ENCODE measurements at regions not wholly inside any gene's neighbourhood (a gene's known extent, or its start where the extent isn't known, plus 50 kb on each side); places are given as distances from the start of the nearest gene placed in this dataset.

- Histone ChIP-seq H3K36me3 (replicated peaks) (no peaks in the 10 kb centered on the region), H3K27me3 (replicated peaks) (no peaks in the 10 kb centered on the region), H3K4me3 (ENCODE audit: low read depth, low read length) (no peak overlapping the region), H3K27ac (no peak overlapping the region)
- no peak for DNase-seq
- in situ Hi-C loops (cut with HindIII; ENCODE audit: low pct_ligation_motif_present, low sequenced_read_pairs): no loop called here
- TF ChIP-seq, protein P1, sequence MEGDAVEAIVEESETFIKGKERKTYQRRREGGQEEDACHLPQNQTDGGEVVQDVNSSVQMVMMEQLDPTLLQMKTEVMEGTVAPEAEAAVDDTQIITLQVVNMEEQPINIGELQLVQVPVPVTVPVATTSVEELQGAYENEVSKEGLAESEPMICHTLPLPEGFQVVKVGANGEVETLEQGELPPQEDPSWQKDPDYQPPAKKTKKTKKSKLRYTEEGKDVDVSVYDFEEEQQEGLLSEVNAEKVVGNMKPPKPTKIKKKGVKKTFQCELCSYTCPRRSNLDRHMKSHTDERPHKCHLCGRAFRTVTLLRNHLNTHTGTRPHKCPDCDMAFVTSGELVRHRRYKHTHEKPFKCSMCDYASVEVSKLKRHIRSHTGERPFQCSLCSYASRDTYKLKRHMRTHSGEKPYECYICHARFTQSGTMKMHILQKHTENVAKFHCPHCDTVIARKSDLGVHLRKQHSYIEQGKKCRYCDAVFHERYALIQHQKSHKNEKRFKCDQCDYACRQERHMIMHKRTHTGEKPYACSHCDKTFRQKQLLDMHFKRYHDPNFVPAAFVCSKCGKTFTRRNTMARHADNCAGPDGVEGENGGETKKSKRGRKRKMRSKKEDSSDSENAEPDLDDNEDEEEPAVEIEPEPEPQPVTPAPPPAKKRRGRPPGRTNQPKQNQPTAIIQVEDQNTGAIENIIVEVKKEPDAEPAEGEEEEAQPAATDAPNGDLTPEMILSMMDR (IDR thresholded peaks at IDR 0.05; ENCODE audit: low read depth, low read length, missing control alignments): no peak
These were observed 100.8 kb upstream of the RNPC3 start for GRCh38 chr1:103424650-103425049.

DNA sequence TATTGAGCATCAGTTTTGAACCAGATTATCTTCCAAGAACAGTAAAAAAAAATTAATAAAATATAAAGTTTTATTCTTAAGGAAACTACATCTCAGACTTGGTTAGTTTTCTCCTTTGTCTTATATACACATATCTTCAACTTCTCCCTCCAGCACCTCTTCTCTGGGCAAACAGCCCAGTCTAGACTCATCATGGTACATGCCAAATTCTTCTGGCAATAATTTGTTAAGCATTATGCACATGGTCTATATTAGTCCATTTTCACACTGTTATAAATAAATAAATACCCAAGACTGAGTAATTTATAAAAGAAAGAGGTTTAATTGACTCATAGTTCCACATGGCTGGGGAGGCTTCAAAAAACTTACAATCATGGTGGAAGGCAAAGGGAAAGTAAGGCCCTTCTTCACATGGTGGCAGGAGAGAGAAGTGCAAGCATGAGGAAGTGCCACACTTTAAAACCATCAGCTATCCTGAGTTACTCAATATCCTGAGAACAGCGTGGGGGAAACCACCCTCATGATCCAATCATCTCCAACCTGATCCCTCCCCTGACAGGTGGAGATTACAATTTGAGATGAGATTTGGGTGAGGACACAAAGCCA, 108.7 kb upstream of the RNPC3 start:
- Histone ChIP-seq H3K27me3 (replicated peaks) (no peaks in the 10 kb centered on the region), H3K36me3 (replicated peaks) (no peaks in the 10 kb centered on the region), H3K27ac (no peak overlapping the region), H3K4me3 (ENCODE audit: low read depth, low read length) (no peak overlapping the region)
- DNase-seq: no peak
- TF ChIP-seq, protein P1 (IDR thresholded peaks at IDR 0.05; ENCODE audit: low read depth, low read length, missing control alignments): no peak
- in situ Hi-C loops (cut with HindIII; ENCODE audit: low pct_ligation_motif_present, low sequenced_read_pairs): no loop called here

DNA sequence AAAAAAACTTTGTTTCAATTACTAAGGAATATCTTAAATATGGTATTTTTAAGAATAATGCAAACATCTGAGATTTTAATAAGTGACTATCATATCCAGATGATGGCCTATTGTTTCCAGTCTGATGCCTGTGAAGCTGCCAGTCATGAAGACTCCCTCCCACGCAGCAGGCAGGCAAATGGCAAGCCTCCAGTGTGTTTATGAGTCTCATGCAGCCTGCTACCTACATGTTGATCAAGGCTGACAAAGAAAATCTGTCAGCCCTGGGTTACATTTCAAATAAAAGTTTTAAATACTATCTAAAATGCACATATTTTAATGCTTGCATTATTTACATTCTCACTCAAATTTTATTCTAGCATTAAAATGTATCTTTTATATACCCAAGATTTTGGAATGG, 137.6 kb upstream of the RNPC3 start:
- H3K27ac ChIP-seq: no peak overlapping the region
- no peaks in the 10 kb centered on the region for H3K36me3 ChIP-seq (replicated peaks)
- no peak overlapping the region for H3K4me3 ChIP-seq (ENCODE audit: low read depth, low read length)
- in situ Hi-C loops (cut with HindIII; ENCODE audit: low pct_ligation_motif_present, low sequenced_read_pairs): no loop called here
- no peak for DNase-seq
- TF ChIP-seq, protein P1 (IDR thresholded peaks at IDR 0.05; ENCODE audit: low read depth, low read length, missing control alignments): no peak
- no peaks in the 10 kb centered on the region for H3K27me3 ChIP-seq (replicated peaks)

GRCh38 chr1:103373991-103374390, 151.5 kb upstream of the RNPC3 start:
- Histone ChIP-seq H3K27ac (peak overlapping the region; percentile 31), H3K4me3 (ENCODE audit: low read depth, low read length) (no peak overlapping the region), H3K27me3 (replicated peaks) (no peaks in the 10 kb centered on the region), H3K36me3 (replicated peaks) (no peaks in the 10 kb centered on the region)
- TF ChIP-seq, protein P1 (IDR thresholded peaks at IDR 0.05; ENCODE audit: low read depth, low read length, missing control alignments): no peak
- DNase-seq: peak; percentile 36
- in situ Hi-C loops (cut with HindIII; ENCODE audit: low pct_ligation_motif_present, low sequenced_read_pairs): no loop called here

DNA sequence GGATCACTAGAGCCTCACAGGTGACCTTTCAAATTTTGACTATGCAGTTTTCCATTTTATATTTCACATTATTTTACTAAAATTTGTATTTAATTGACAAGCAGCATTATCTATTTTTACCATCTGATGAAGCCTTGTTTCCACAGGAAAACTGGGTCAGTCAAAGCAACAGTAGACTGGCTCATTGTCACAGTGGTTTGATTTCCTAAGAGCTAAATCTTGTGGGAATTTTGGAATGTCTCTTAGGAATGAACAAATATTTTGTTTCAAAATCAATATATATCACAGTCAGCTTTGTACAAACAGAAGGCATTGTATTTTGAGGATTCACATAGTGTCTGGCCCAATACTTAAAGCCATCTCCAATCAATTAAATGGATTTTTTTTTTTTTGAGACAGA, 152.6 kb upstream of the RNPC3 start:
- DNase-seq: no peak

More for the DNA sequence above, 152.6 kb upstream of the RNPC3 start:
- Histone ChIP-seq H3K4me3 (ENCODE audit: low read depth, low read length) (no peak overlapping the region), H3K27ac (no peak overlapping the region), H3K27me3 (replicated peaks) (no peaks in the 10 kb centered on the region), H3K36me3 (replicated peaks) (no peaks in the 10 kb centered on the region)
- TF ChIP-seq, protein P1 (IDR thresholded peaks at IDR 0.05; ENCODE audit: low read depth, low read length, missing control alignments): no peak
- in situ Hi-C loops (cut with HindIII; ENCODE audit: low pct_ligation_motif_present, low sequenced_read_pairs): no loop called here
